H1 (cell line): ENCODE measurements at regions not wholly inside any gene's neighbourhood (a gene's known extent, or its start where the extent isn't known, plus 50 kb on each side); places are given as distances from the start of the nearest gene placed in this dataset.

ENCODE experiments used
- BCL11A ChIP-seq, 2 experiments: IDR thresholded peaks; one replicate each; pipeline ENCODE4 v1.6.1; 2011; ENCODE audit warnings: low read depth in 2 of 2, low read length in 2 of 2, mild to moderate bottlenecking in 2 of 2
- KDM4A ChIP-seq: IDR thresholded peaks from one replicate; pipeline ENCODE4 v1.7.1; 2012; ENCODE audit warnings: low read depth, mild to moderate bottlenecking, moderate library complexity, low read length, inconsistent platforms; ENCODE audit not compliant: severe bottlenecking

- no peak for TF ChIP-seq KDM4A
- no peak for TF ChIP-seq BCL11A (IDR thresholded peaks at IDR 0.05; ENCODE audit: low read depth in 2 of 2, low read length in 2 of 2)
- TF ChIP-seq, all 59 proteins: peak for 0
Observed at GRCh38 chr4:96913441-96914080, 1073.7 kb downstream of the PDHA2 start (continued).
